GM18511 (cell line): ENCODE measurements at regions not wholly inside any gene's neighbourhood (a gene's known extent, or its start where the extent isn't known, plus 50 kb on each side); places are given as distances from the start of the nearest gene placed in this dataset.

Source experiments
- ATAC-seq: cut with Tn5 transposase; IDR thresholded peaks from one replicate; pipeline ENCODE4 v1.9.1; 2021; ENCODE audit warnings: mild to moderate bottlenecking, moderate library complexity; ENCODE audit not compliant: unreplicated experiment

GRCh38 chr2:155070489-155070888, 372.0 kb downstream of the KCNJ3 start:
- ATAC-seq: no peak

- ATAC-seq: no peak
These were observed 364.4 kb downstream of the KCNJ3 start for GRCh38 chr2:155062922-155063258.

GRCh38 chr2:155062250-155062921, 363.9 kb downstream of the KCNJ3 start:
- no peak for ATAC-seq

- no peak for ATAC-seq
These were observed 362.4 kb downstream of the KCNJ3 start for GRCh38 chr2:155060896-155061295.

GRCh38 chr2:155054712-155055111, 356.2 kb downstream of the KCNJ3 start:
- ATAC-seq: no peak

- no peak for ATAC-seq
These were observed 344.6 kb downstream of the KCNJ3 start for GRCh38 chr2:155043097-155043496.

- ATAC-seq: no peak
These were observed 336.8 kb downstream of the KCNJ3 start for GRCh38 chr2:155035308-155035707.

- peak; percentile 85 for ATAC-seq
These were observed 335.2 kb downstream of the KCNJ3 start for GRCh38 chr2:155033652-155034051.

GRCh38 chr2:155030296-155030695, 331.8 kb downstream of the KCNJ3 start:
- no peak for ATAC-seq

GRCh38 chr2:155026651-155027174, 328.2 kb downstream of the KCNJ3 start:
- no peak for ATAC-seq

GRCh38 chr2:155023674-155024073, 325.2 kb downstream of the KCNJ3 start:
- no peak for ATAC-seq

GRCh38 chr2:155022531-155022930, 324.0 kb downstream of the KCNJ3 start:
- ATAC-seq: no peak

- ATAC-seq: no peak
These were observed 323.1 kb downstream of the KCNJ3 start for GRCh38 chr2:155021618-155022017.

GRCh38 chr2:155020246-155020645, 321.8 kb downstream of the KCNJ3 start:
- ATAC-seq: no peak

- no peak for ATAC-seq
These were observed 312.4 kb downstream of the KCNJ3 start for GRCh38 chr2:155010925-155011324.

GRCh38 chr2:154995361-154995760, 296.9 kb downstream of the KCNJ3 start:
- ATAC-seq: no peak

GRCh38 chr2:154992826-154993225, 294.3 kb downstream of the KCNJ3 start:
- no peak for ATAC-seq

- peak; percentile 67 for ATAC-seq
These were observed 280.2 kb downstream of the KCNJ3 start for GRCh38 chr2:154978710-154979109.

- ATAC-seq: peak; percentile 48
These were observed 279.7 kb downstream of the KCNJ3 start for GRCh38 chr2:154978244-154978643.

- peak; percentile 65 for ATAC-seq
These were observed 275.5 kb downstream of the KCNJ3 start for GRCh38 chr2:154974041-154974440.

GRCh38 chr2:154963511-154963910, 265.0 kb downstream of the KCNJ3 start:
- no peak for ATAC-seq

- no peak for ATAC-seq
These were observed 263.2 kb downstream of the KCNJ3 start for GRCh38 chr2:154961676-154962075.
